Neural progenitor cell (in vitro differentiated cells): ENCODE measurements at regions not wholly inside any gene's neighbourhood (a gene's known extent, or its start where the extent isn't known, plus 50 kb on each side); places are given as distances from the start of the nearest gene placed in this dataset.

Experiments used
- DNase-seq: peaks from one replicate; pipeline ENCODE4 v3.0.0-alpha.2; 2016; ENCODE audit warnings: low spot score
- H2AFZ ChIP-seq: fragments of 200-600 bp; sonication (generic); replicated peaks from 2 replicates; pipeline ENCODE4 v1.6.1; 2016; ENCODE audit warnings: antibody characterized with exemption
- H3F3A ChIP-seq: fragments of 200-600 bp; sonication (generic); 2 replicates; pipeline ENCODE4 v1.6.1; 2016; ENCODE audit warnings: antibody characterized with exemption, low read depth
- H3K27ac ChIP-seq: fragments of 200-600 bp; sonication (generic); 2 replicates; pipeline ENCODE4 v1.5.1; 2016; ENCODE audit warnings: mild to moderate bottlenecking
- H3K27me3 ChIP-seq: fragments of 200-600 bp; sonication (generic); 2 replicates; pipeline ENCODE4 v1.6.1; 2016; ENCODE audit warnings: mild to moderate bottlenecking, moderate library complexity
- H3K36me3 ChIP-seq: fragments of 200-600 bp; sonication (generic); 2 replicates; pipeline ENCODE4 v1.5.1; 2016
- H3K4me1 ChIP-seq: fragments of 200-600 bp; sonication (generic); 2 replicates; pipeline ENCODE4 v1.6.1; 2016; ENCODE audit warnings: mixed run types
- H3K4me2 ChIP-seq: fragments of 200-600 bp; sonication (generic); 2 replicates; pipeline ENCODE4 v1.6.1; 2016
- H3K4me3 ChIP-seq: fragments of 200-600 bp; sonication (generic); 2 replicates; pipeline ENCODE4 v1.5.1; 2016
- H3K79me2 ChIP-seq: fragments of 200-600 bp; sonication (generic); 2 replicates; pipeline ENCODE4 v1.6.1; 2016; ENCODE audit warnings: low read depth
- H3K9ac ChIP-seq: fragments of 200-600 bp; sonication (generic); 2 replicates; pipeline ENCODE4 v1.6.1; 2016
- H3K9me3 ChIP-seq: fragments of 200-600 bp; sonication (generic); 2 replicates; pipeline ENCODE4 v1.5.1; 2016; ENCODE audit warnings: low read depth
- H4K20me1 ChIP-seq: fragments of 200-600 bp; sonication (generic); 2 replicates; pipeline ENCODE4 v1.6.1; 2016; ENCODE audit warnings: low read depth
- H3K27ac Mint-ChIP-seq: 3 replicates; pipeline ENCODE4 v1.8.0; 2021; ENCODE audit warnings: mixed read lengths
- H3K27me3 Mint-ChIP-seq: 2 replicates; pipeline ENCODE4 v1.8.0; 2022; ENCODE audit warnings: low read depth, mild to moderate bottlenecking, inconsistent platforms, moderate library complexity, mixed read lengths; ENCODE audit not compliant: insufficient read depth
- H3K36me3 Mint-ChIP-seq: 3 replicates; pipeline ENCODE4 v1.8.0; 2021; ENCODE audit warnings: mixed read lengths
- H3K4me1 Mint-ChIP-seq: 3 replicates; pipeline ENCODE4 v1.8.0; 2021; ENCODE audit warnings: mixed read lengths
- H3K4me3 Mint-ChIP-seq: 3 replicates; pipeline ENCODE4 v1.8.0; 2021; ENCODE audit warnings: mild to moderate bottlenecking, moderate library complexity, mixed read lengths
- H3K9me3 Mint-ChIP-seq: 3 replicates; pipeline ENCODE4 v1.8.0; 2020; ENCODE audit warnings: mixed read lengths
- EZH2 ChIP-seq: fragments of 200-600 bp; sonication (generic); IDR thresholded peaks from 2 replicates; pipeline ENCODE4 v1.6.1; 2017; ENCODE audit warnings: antibody characterized with exemption, mild to moderate bottlenecking, moderate library complexity
- EZH2phosphoT487 ChIP-seq: fragments of 200-600 bp; sonication (generic); IDR thresholded peaks from 2 replicates; pipeline ENCODE4 v1.6.1; 2017; ENCODE audit warnings: antibody characterized with exemption
- TF ChIP-seq, protein P1 (sequence below): fragments of 200-600 bp; sonication (generic); IDR thresholded peaks from 2 replicates; pipeline ENCODE4 v1.5.1; 2017; ENCODE audit warnings: antibody characterized with exemption, mild to moderate bottlenecking

GRCh38 chr4:126738527-126738923, 894.2 kb upstream of the INTU start:
- H3F3A ChIP-seq = no peaks in the 10 kb centered on the region
- no peak overlapping the region for H3K27ac ChIP-seq
- no peaks in the 10 kb centered on the region for H3K27me3 ChIP-seq
- H3K4me3 ChIP-seq = no peak overlapping the region
- no peaks in the 10 kb centered on the region for H4K20me1 ChIP-seq
- Mint-ChIP-seq H3K36me3 (no peaks in the 10 kb centered on the region), H3K27ac (no peak overlapping the region), H3K9me3 (no peaks in the 10 kb centered on the region), H3K27me3 (no peaks in the 10 kb centered on the region), H3K4me3 (no peak overlapping the region), H3K4me1 (no peaks in the 10 kb centered on the region)
- H3K9me3 ChIP-seq = no peaks in the 10 kb centered on the region
- H3K4me1 ChIP-seq = no peaks in the 10 kb centered on the region
- H2AFZ ChIP-seq = no peak overlapping the region
- no peak for TF ChIP-seq EZH2phosphoT487
- TF ChIP-seq, protein P1, sequence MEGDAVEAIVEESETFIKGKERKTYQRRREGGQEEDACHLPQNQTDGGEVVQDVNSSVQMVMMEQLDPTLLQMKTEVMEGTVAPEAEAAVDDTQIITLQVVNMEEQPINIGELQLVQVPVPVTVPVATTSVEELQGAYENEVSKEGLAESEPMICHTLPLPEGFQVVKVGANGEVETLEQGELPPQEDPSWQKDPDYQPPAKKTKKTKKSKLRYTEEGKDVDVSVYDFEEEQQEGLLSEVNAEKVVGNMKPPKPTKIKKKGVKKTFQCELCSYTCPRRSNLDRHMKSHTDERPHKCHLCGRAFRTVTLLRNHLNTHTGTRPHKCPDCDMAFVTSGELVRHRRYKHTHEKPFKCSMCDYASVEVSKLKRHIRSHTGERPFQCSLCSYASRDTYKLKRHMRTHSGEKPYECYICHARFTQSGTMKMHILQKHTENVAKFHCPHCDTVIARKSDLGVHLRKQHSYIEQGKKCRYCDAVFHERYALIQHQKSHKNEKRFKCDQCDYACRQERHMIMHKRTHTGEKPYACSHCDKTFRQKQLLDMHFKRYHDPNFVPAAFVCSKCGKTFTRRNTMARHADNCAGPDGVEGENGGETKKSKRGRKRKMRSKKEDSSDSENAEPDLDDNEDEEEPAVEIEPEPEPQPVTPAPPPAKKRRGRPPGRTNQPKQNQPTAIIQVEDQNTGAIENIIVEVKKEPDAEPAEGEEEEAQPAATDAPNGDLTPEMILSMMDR = no peak
- TF ChIP-seq EZH2 = no peak
- no peaks in the 10 kb centered on the region for H3K79me2 ChIP-seq
- no peak for DNase-seq
- no peak overlapping the region for H3K9ac ChIP-seq
- no peaks in the 10 kb centered on the region for H3K36me3 ChIP-seq
- no peak overlapping the region for H3K4me2 ChIP-seq

- no peak overlapping the region for H3K4me3 Mint-ChIP-seq
- no peaks in the 10 kb centered on the region for H3K9me3 Mint-ChIP-seq
- H3K27me3 ChIP-seq = no peaks in the 10 kb centered on the region
- no peaks in the 10 kb centered on the region for H3F3A ChIP-seq
- no peak overlapping the region for H3K4me2 ChIP-seq
- H3K9me3 ChIP-seq = no peaks in the 10 kb centered on the region
- no peaks in the 10 kb centered on the region for H3K36me3 Mint-ChIP-seq
- H4K20me1 ChIP-seq = no peaks in the 10 kb centered on the region
- H2AFZ ChIP-seq = no peak overlapping the region
- H3K27ac ChIP-seq = no peak overlapping the region
- no peaks in the 10 kb centered on the region for H3K79me2 ChIP-seq
- no peak for DNase-seq
- H3K27me3 Mint-ChIP-seq = no peaks in the 10 kb centered on the region
- no peaks in the 10 kb centered on the region for H3K4me1 Mint-ChIP-seq
- H3K36me3 ChIP-seq = no peaks in the 10 kb centered on the region
- no peak overlapping the region for H3K9ac ChIP-seq
- no peaks in the 10 kb centered on the region for H3K4me1 ChIP-seq
- TF ChIP-seq EZH2phosphoT487 = no peak
- no peak for TF ChIP-seq EZH2
- TF ChIP-seq, protein P1 = no peak
- H3K27ac Mint-ChIP-seq = no peak overlapping the region
- no peak overlapping the region for H3K4me3 ChIP-seq
These were observed 893.8 kb upstream of the INTU start for GRCh38 chr4:126738926-126739325.

DNA sequence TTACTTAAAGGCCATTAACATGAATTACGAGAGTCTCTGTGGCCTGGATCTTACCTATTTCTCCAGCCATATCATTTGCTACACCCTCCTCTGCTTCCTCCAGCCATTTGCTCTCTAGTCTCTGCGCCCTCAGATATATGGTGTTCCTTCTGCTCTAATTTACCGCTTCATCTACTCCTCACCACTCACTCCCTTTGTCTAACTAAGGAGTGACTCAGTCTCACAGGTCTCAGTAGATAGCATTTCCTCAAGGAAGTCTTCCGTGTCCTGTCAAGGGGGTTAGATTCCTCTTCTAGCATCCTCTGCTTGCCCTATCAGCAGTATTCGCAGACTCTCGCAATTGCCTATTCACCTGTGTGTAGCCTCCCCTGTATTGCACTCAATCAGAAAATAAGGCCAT, 892.1 kb upstream of the INTU start:
- Mint-ChIP-seq H3K27me3 (no peaks in the 10 kb centered on the region), H3K36me3 (no peaks in the 10 kb centered on the region)

More for the DNA sequence above, 892.1 kb upstream of the INTU start:
- H3K4me3 Mint-ChIP-seq = no peak overlapping the region
- Histone ChIP-seq H3K27ac (no peak overlapping the region), H3K9me3 (no peaks in the 10 kb centered on the region), H3K4me1 (no peaks in the 10 kb centered on the region), H3K4me2 (no peak overlapping the region), H2AFZ (peak overlapping the region; percentile 19), H3F3A (no peaks in the 10 kb centered on the region), H3K79me2 (no peaks in the 10 kb centered on the region), H3K27me3 (no peaks in the 10 kb centered on the region), H3K4me3 (no peak overlapping the region), H4K20me1 (no peaks in the 10 kb centered on the region), H3K9ac (no peak overlapping the region), H3K36me3 (no peaks in the 10 kb centered on the region)
- no peak for DNase-seq
- H3K27ac Mint-ChIP-seq = no peak overlapping the region
- H3K9me3 Mint-ChIP-seq = peaks cover 1% of the 10 kb centered on the region
- H3K4me1 Mint-ChIP-seq = no peaks in the 10 kb centered on the region
- TF ChIP-seq, protein P1 = no peak
- TF ChIP-seq EZH2phosphoT487 = no peak
- no peak for TF ChIP-seq EZH2
